HCT116 (cell line): ENCODE measurements at regions not wholly inside any gene's neighbourhood (a gene's known extent, or its start where the extent isn't known, plus 50 kb on each side); places are given as distances from the start of the nearest gene placed in this dataset.

Experiments used
- ATAC-seq: fragments of 200-7000 bp; cut with Tn5 transposase; 2 replicates; pipeline ENCODE4 v1.9.1; 2020; ENCODE audit warnings: mild to moderate bottlenecking, moderate library complexity
- BruUV-seq: library from RNA; stranded (reverse); fragments of 400-500 nt; replicated peaks from 2 replicates; lab custom pipeline; 2021; lab: Mats Ljungman, UMichigan
- CTCF ChIA-PET: fragments of 300-600 bp; sonication (Branson Sonifier 250); formaldehyde crosslinking; loops from one replicate; lab custom pipeline; 2021; ENCODE audit warnings: antibody characterized with exemption; lab: Charles Lee
- POLR2A ChIA-PET: fragments of 300-600, 350-600 bp; sonication (Branson Sonifier 250); formaldehyde crosslinking; loops from one replicate; lab custom pipeline; 2021; ENCODE audit warnings: antibody characterized with exemption; lab: Charles Lee
- RAD21 ChIA-PET, 2 experiments: fragments of 300-600 bp; sonication (Branson Sonifier 250); formaldehyde crosslinking; loops; one replicate each; lab custom pipeline; 2023; ENCODE audit warnings: low total read pairs in 2 of 2; ENCODE audit not compliant: uncharacterized antibody in 2 of 2, unreplicated experiment in 2 of 2, low non-redundant PET in 1 of 2; lab: Charles Lee
- DNase-seq: peaks from one replicate; pipeline ENCODE4 v3.0.0-alpha.2; 2010; ENCODE audit warnings: low read depth, low spot score
- H2AFZ ChIP-seq: fragments of 200-600 bp; shearing (Covaris generic), sonication (generic); 2 replicates; pipeline ENCODE4 v1.6.1; 2017; ENCODE audit warnings: low read depth, mixed run types, mixed read lengths, antibody characterized with exemption, low read length; ENCODE audit not compliant: poor library complexity, severe bottlenecking
- H3K27ac ChIP-seq: 2 replicates; pipeline ENCODE4 v1.5.1; 2012; ENCODE audit warnings: low read depth, low read length
- H3K27me3 ChIP-seq: fragments of 200-600 bp; sonication (generic); 2 replicates; pipeline ENCODE4 v1.6.1; 2016; ENCODE audit warnings: mixed run types, low read length, mixed read lengths; ENCODE audit not compliant: insufficient read depth
- H3K36me3 ChIP-seq, 2 experiments: fragments of 200-500 bp in 1 of 2; fragments of 200-600 bp in 1 of 2; sonication (Bioruptor generic) in 1 of 2; sonication (generic) in 1 of 2; 2 replicates each; pipeline versions ENCODE4 v1.5.1 to v1.6.1; 2014 to 2016; ENCODE audit warnings: low read length in 2 of 2, inconsistent platforms in 1 of 2, mixed read lengths in 1 of 2, mixed run types in 1 of 2; ENCODE audit not compliant: insufficient read depth in 2 of 2, control insufficient read depth in 1 of 2
- H3K4me1 ChIP-seq, 2 experiments: fragments of 200-600 bp in 1 of 2; sonication (generic) in 1 of 2; 2 replicates each; pipeline versions ENCODE4 v1.5.1 to v1.6.1; 2012 to 2017; ENCODE audit warnings: low read length in 2 of 2, inconsistent platforms in 1 of 2, mild to moderate bottlenecking in 1 of 2, mixed read lengths in 1 of 2, mixed run types in 1 of 2, moderate library complexity in 1 of 2; ENCODE audit not compliant: insufficient read depth in 2 of 2, control insufficient read depth in 1 of 2
- H3K4me2 ChIP-seq: fragments of 200-600 bp; sonication (generic); 2 replicates; pipeline ENCODE4 v1.6.1; 2017; ENCODE audit warnings: mixed run types, low read length, mixed read lengths
- H3K4me3 ChIP-seq, 2 experiments: fragments of 200-600 bp in 1 of 2; sonication (generic) in 1 of 2; replicated peaks in 1 of 2; 2 replicates each; pipeline ENCODE4 v1.5.1; 2011 to 2016; ENCODE audit warnings: low read length in 2 of 2, control low read depth in 1 of 2, low read depth in 1 of 2, mild to moderate bottlenecking in 1 of 2, mixed read lengths in 1 of 2, mixed run types in 1 of 2
- H3K79me2 ChIP-seq: fragments of 200-600 bp; sonication (generic); 2 replicates; pipeline ENCODE4 v1.6.1; 2017; ENCODE audit warnings: mild to moderate bottlenecking, mixed run types, low read length, moderate library complexity, mixed read lengths; ENCODE audit not compliant: insufficient read depth
- H3K9ac ChIP-seq: fragments of 200-600 bp; sonication (generic); 2 replicates; pipeline ENCODE4 v1.6.1; 2016; ENCODE audit warnings: low read length, mixed read lengths
- H3K9me2 ChIP-seq: fragments of 200-600 bp; sonication (generic), shearing (Covaris generic); 2 replicates; pipeline ENCODE4 v1.6.1; 2017; ENCODE audit warnings: mixed run types, mild to moderate bottlenecking, moderate library complexity; ENCODE audit not compliant: insufficient read depth
- H3K9me3 ChIP-seq, 2 experiments: fragments of 200-500 bp in 1 of 2; fragments of 200-600 bp in 1 of 2; sonication (Bioruptor generic) in 1 of 2; sonication (generic) in 1 of 2; 2 replicates each; pipeline ENCODE4 v1.6.1; 2014 to 2017; ENCODE audit warnings: low read length in 2 of 2, mixed read lengths in 2 of 2, inconsistent platforms in 1 of 2, low read depth in 1 of 2, mild to moderate bottlenecking in 1 of 2, mixed run types in 1 of 2, moderate library complexity in 1 of 2; ENCODE audit not compliant: control insufficient read depth in 1 of 2, insufficient read depth in 1 of 2
- H4K20me1 ChIP-seq: fragments of 200-600 bp; sonication (generic), shearing (Covaris generic); 2 replicates; pipeline ENCODE4 v1.6.1; 2017; ENCODE audit warnings: mixed run types, mild to moderate bottlenecking, moderate library complexity; ENCODE audit not compliant: insufficient read depth
- CBX3 ChIP-seq: IDR thresholded peaks from 2 replicates; pipeline ENCODE4 v1.6.1; 2012; ENCODE audit warnings: low read depth
- ELF1 ChIP-seq: IDR thresholded peaks from 2 replicates; pipeline ENCODE4 v1.6.1; 2012; ENCODE audit warnings: low read depth, borderline replicate concordance
- EZH2 ChIP-seq: fragments of 200-600 bp; sonication (generic); IDR thresholded peaks from 2 replicates; pipeline ENCODE4 v1.6.1; 2017; ENCODE audit warnings: antibody characterized with exemption, mixed run types
- FOSL1 ChIP-seq: IDR thresholded peaks from 2 replicates; pipeline ENCODE4 v1.6.1; 2012; ENCODE audit warnings: low read depth
- POLR2A ChIP-seq: IDR thresholded peaks from 2 replicates; pipeline ENCODE4 v1.7.0; 2011; ENCODE audit warnings: borderline replicate concordance; ENCODE audit not compliant: insufficient read depth, insufficient read length; ENCODE audit errors: extremely low read depth
- POLR2AphosphoS5 ChIP-seq: IDR thresholded peaks from 2 replicates; pipeline ENCODE4 v1.6.1; 2011; ENCODE audit warnings: mild to moderate bottlenecking, low read depth, low read length, moderate library complexity
- SIN3A ChIP-seq: IDR thresholded peaks from 2 replicates; pipeline ENCODE4 v1.6.1; 2012; ENCODE audit warnings: low read depth
- TCF7L2 ChIP-seq: IDR thresholded peaks from 2 replicates; pipeline ENCODE4 v1.7.0; 2011; ENCODE audit warnings: borderline replicate concordance, inconsistent platforms; ENCODE audit not compliant: insufficient read depth, insufficient read length; ENCODE audit errors: extremely low read depth
- intact Hi-C: fragments of 100-400 bp; cut with micrococcal nuclease; formaldehyde crosslinking; loops from 2 replicates; pipeline ENCODE4 v1.10.0; 2022
- TF ChIP-seq, protein P1 (sequence below): IDR thresholded peaks from 2 replicates; pipeline ENCODE4 v1.6.1; 2012; ENCODE audit warnings: low read depth

DNA sequence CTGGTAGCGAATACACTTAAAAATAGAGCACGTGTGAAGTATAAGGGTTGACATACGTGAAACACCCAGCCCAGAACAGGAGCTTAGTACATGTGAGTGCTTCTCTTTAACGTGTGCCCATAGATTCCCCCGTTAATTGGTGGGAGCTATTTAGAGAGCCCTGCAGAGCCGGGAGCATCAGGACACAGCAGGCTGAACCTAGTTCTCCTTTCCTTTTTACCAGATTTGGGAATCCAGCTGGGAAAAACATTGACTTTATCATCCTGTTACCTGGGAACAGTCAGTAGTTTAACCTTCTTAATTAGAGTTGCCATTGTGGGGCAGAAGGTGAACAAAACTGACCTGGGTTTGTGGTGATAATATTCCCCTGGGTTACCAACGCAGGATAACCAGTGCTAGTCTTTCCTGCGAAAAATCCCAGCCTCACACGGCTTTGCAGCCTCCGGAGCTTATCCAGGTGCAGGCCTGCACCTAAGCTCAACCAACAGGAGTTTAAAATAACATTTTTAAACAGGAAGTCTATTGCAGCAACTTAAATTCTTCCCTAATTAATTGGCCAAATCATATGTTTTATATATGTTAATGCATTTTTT lies 78.1 kb upstream of the SPTBN1 start:
- DNase-seq: no peak
- no peak for TF ChIP-seq ELF1
- TF ChIP-seq POLR2A: no peak
- TF ChIP-seq FOSL1: no peak
- no peak for TF ChIP-seq POLR2AphosphoS5
- no peak for TF ChIP-seq EZH2
- TF ChIP-seq TCF7L2: no peak
- no peak for TF ChIP-seq CBX3
- no peak for TF ChIP-seq SIN3A
- TF ChIP-seq, protein P1, sequence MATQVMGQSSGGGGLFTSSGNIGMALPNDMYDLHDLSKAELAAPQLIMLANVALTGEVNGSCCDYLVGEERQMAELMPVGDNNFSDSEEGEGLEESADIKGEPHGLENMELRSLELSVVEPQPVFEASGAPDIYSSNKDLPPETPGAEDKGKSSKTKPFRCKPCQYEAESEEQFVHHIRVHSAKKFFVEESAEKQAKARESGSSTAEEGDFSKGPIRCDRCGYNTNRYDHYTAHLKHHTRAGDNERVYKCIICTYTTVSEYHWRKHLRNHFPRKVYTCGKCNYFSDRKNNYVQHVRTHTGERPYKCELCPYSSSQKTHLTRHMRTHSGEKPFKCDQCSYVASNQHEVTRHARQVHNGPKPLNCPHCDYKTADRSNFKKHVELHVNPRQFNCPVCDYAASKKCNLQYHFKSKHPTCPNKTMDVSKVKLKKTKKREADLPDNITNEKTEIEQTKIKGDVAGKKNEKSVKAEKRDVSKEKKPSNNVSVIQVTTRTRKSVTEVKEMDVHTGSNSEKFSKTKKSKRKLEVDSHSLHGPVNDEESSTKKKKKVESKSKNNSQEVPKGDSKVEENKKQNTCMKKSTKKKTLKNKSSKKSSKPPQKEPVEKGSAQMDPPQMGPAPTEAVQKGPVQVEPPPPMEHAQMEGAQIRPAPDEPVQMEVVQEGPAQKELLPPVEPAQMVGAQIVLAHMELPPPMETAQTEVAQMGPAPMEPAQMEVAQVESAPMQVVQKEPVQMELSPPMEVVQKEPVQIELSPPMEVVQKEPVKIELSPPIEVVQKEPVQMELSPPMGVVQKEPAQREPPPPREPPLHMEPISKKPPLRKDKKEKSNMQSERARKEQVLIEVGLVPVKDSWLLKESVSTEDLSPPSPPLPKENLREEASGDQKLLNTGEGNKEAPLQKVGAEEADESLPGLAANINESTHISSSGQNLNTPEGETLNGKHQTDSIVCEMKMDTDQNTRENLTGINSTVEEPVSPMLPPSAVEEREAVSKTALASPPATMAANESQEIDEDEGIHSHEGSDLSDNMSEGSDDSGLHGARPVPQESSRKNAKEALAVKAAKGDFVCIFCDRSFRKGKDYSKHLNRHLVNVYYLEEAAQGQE: no peak
- Histone ChIP-seq H3K9me3 (no peaks in the 10 kb centered on the region), H3K36me3 (no peaks in the 10 kb centered on the region), H3K4me2 (no peak overlapping the region), H3K79me2 (no peaks in the 10 kb centered on the region), H3K9ac (no peak overlapping the region), H3K9me2 (no peaks in the 10 kb centered on the region), H3K27me3 (no peaks in the 10 kb centered on the region), H2AFZ (no peak overlapping the region), H3K4me3 (no peak overlapping the region), H3K4me1 (no peaks in the 10 kb centered on the region), H3K27ac (no peak overlapping the region), H4K20me1 (no peaks in the 10 kb centered on the region)
- ChIA-PET POLR2A (interaction anchor here (1.4 kb wide), 1 partner anchor 10 kb away, joined by 4 read pairs; no protein-coding TSS in a partner anchor), RAD21 (no interaction called here), CTCF (no interaction called here)
- BruUV-seq: no TSS peak
- no peak for ATAC-seq
- intact Hi-C loops: no loop called here
